Activated T-helper 1 cell treated with anti-CD3 and anti-CD28 coated beads, Interleukin-2, amount 50 U/mL, for 16 hours (primary cell): ENCODE measurements at regions not wholly inside any gene's neighbourhood (a gene's known extent, or its start where the extent isn't known, plus 50 kb on each side); places are given as distances from the start of the nearest gene placed in this dataset.
"Not testable (repeated sequence)": the region's sequence is repeated elsewhere in the genome, so short reads cannot be mapped to it uniquely, and the experiment has no call there.

Source experiments
- DNase-seq, 2 donors: peaks; one replicate each; pipeline ENCODE4 v3.0.0-alpha.2; 2020; ENCODE audit warnings: low read depth in 1 of 2, low spot score in 1 of 2

GRCh38 chr4:138803051-138803450, 212.5 kb upstream of the NOCT start:
- DNase-seq: no peak

- no peak for DNase-seq
Measured at GRCh38 chr4:138802499-138802898, 213.1 kb upstream of the NOCT start.

GRCh38 chr4:138800421-138800820, 215.2 kb upstream of the NOCT start:
- DNase-seq: no peak

- no peak for DNase-seq
Measured at GRCh38 chr4:138798404-138798803, 217.2 kb upstream of the NOCT start.

- no peak for DNase-seq
Measured at GRCh38 chr4:138797646-138798045, 217.9 kb upstream of the NOCT start.

- no peak for DNase-seq
Measured at GRCh38 chr4:138796761-138797160, 218.8 kb upstream of the NOCT start.

- no peak for DNase-seq
Measured at GRCh38 chr4:138790706-138791340, 224.8 kb upstream of the NOCT start.

GRCh38 chr4:138789796-138790195, 225.8 kb upstream of the NOCT start:
- DNase-seq: no peak

GRCh38 chr4:138788857-138789256, 226.7 kb upstream of the NOCT start:
- DNase-seq: no peak

GRCh38 chr4:138788267-138788790, 227.3 kb upstream of the NOCT start:
- no peak for DNase-seq

GRCh38 chr4:138779761-138780160, 235.8 kb upstream of the NOCT start:
- not testable (repeated sequence) for DNase-seq

- DNase-seq: no peak
Measured at GRCh38 chr4:138775890-138776289, 239.7 kb upstream of the NOCT start.

GRCh38 chr4:138775489-138775888, 240.1 kb upstream of the NOCT start:
- no peak for DNase-seq

- no peak for DNase-seq
Measured at GRCh38 chr4:138774940-138775339, 240.6 kb upstream of the NOCT start.

- not testable (repeated sequence) for DNase-seq
Measured at GRCh38 chr4:138774125-138774524, 241.5 kb upstream of the NOCT start.

- DNase-seq: no peak
Measured at GRCh38 chr4:138773321-138773720, 242.3 kb upstream of the NOCT start.

GRCh38 chr4:138772366-138772765, 243.2 kb upstream of the NOCT start:
- no peak for DNase-seq

GRCh38 chr4:138770818-138771217, 244.8 kb upstream of the NOCT start:
- no peak for DNase-seq

GRCh38 chr4:138766332-138766731, 249.2 kb upstream of the NOCT start:
- no peak for DNase-seq

- DNase-seq: no peak
Measured at GRCh38 chr4:138765442-138765841, 250.1 kb upstream of the NOCT start.

GRCh38 chr4:138761638-138762220, 253.9 kb upstream of the NOCT start:
- no peak for DNase-seq

GRCh38 chr4:138759554-138759902, 256.1 kb upstream of the NOCT start:
- DNase-seq: no peak
